NOMO-1 treated with dmso at 0.1 percent for 144 hours (cell line): ENCODE measurements at regions not wholly inside any gene's neighbourhood (a gene's known extent, or its start where the extent isn't known, plus 50 kb on each side); places are given as distances from the start of the nearest gene placed in this dataset.
"Not testable (repeated sequence)": the region's sequence is repeated elsewhere in the genome, so short reads cannot be mapped to it uniquely, and the experiment has no call there.

ENCODE experiments used
- DNase-seq: peaks from one replicate; lab custom pipeline; 2025; ENCODE audit not compliant: unreplicated experiment; lab: John Stamatoyannopoulos, UW

- no peak for DNase-seq
Measured at GRCh38 chr14:49134940-49135339, 451.2 kb downstream of the RPS29 start.

- DNase-seq: no peak
Measured at GRCh38 chr14:49121246-49121645, 464.9 kb downstream of the RPS29 start.

- no peak for DNase-seq
Measured at GRCh38 chr14:49114161-49114893, 471.9 kb downstream of the RPS29 start.

GRCh38 chr14:49106741-49107667, 479.2 kb downstream of the RPS29 start:
- no peak for DNase-seq

GRCh38 chr14:49105956-49106355, 480.2 kb downstream of the RPS29 start:
- DNase-seq: no peak

GRCh38 chr14:49105512-49105911, 480.7 kb downstream of the RPS29 start:
- DNase-seq: no peak

- DNase-seq: no peak
Measured at GRCh38 chr14:49092345-49092744, 493.8 kb downstream of the RPS29 start.

- no peak for DNase-seq
Measured at GRCh38 chr14:49089107-49089506, 497.1 kb downstream of the RPS29 start.

GRCh38 chr14:49073292-49073691, 512.9 kb downstream of the RPS29 start:
- not testable (repeated sequence) for DNase-seq

GRCh38 chr14:49058511-49058910, 527.7 kb downstream of the RPS29 start:
- DNase-seq: no peak

GRCh38 chr14:49057838-49058510, 528.2 kb downstream of the RPS29 start:
- no peak for DNase-seq

GRCh38 chr14:49056021-49056420, 530.2 kb downstream of the RPS29 start:
- no peak for DNase-seq

GRCh38 chr14:49052521-49052920, 533.7 kb downstream of the RPS29 start:
- no peak for DNase-seq

GRCh38 chr14:49051328-49052060, 534.7 kb downstream of the RPS29 start:
- no peak for DNase-seq

- DNase-seq: no peak
Measured at GRCh38 chr14:49050822-49051221, 535.4 kb downstream of the RPS29 start.

GRCh38 chr14:49049711-49050110, 536.5 kb downstream of the RPS29 start:
- DNase-seq: no peak

- no peak for DNase-seq
Measured at GRCh38 chr14:49044981-49045380, 541.2 kb downstream of the RPS29 start.

- DNase-seq: no peak
Measured at GRCh38 chr14:49036984-49037516, 549.1 kb downstream of the RPS29 start.

GRCh38 chr14:49036266-49036665, 549.9 kb downstream of the RPS29 start:
- no peak for DNase-seq

- no peak for DNase-seq
Measured at GRCh38 chr14:49033131-49033530, 553.0 kb downstream of the RPS29 start.

GRCh38 chr14:49031710-49032109, 554.5 kb downstream of the RPS29 start:
- DNase-seq: not testable (repeated sequence)
